Suprapubic skin (tissue), 4 donors: ENCODE measurements at regions not wholly inside any gene's neighbourhood (a gene's known extent, or its start where the extent isn't known, plus 50 kb on each side); places are given as distances from the start of the nearest gene placed in this dataset.

Source experiments
- DNase-seq, 2 donors: peaks; one replicate each; pipeline ENCODE4 v3.0.0-alpha.2; 2019; ENCODE audit warnings: low spot score in 2 of 2
- H3K27ac ChIP-seq: fragments of 200-600 bp; sonication (generic); one replicate; pipeline ENCODE4 v1.5.1; 2019
- H3K27me3 ChIP-seq: fragments of 200-600 bp; sonication (generic); one replicate; pipeline ENCODE4 v1.5.1; 2019
- H3K36me3 ChIP-seq: fragments of 200-600 bp; sonication (generic); one replicate; pipeline ENCODE4 v1.5.1; 2019
- H3K4me1 ChIP-seq: fragments of 200-600 bp; sonication (generic); one replicate; pipeline ENCODE4 v1.5.1; 2019
- H3K4me3 ChIP-seq: fragments of 200-600 bp; sonication (generic); one replicate; pipeline ENCODE4 v1.5.1; 2019; ENCODE audit warnings: mild to moderate bottlenecking
- H3K9me3 ChIP-seq: fragments of 200-600 bp; sonication (generic); one replicate; pipeline ENCODE4 v1.5.1; 2019
- CTCF ChIP-seq, 2 donors: fragments of 200-600 bp in 1 of 2; fragments of 450-650 bp in 1 of 2; sonication (generic) in 1 of 2; IDR thresholded peaks; one replicate each; pipeline ENCODE4 v1.5.1; 2016 to 2019; ENCODE audit warnings: antibody characterized with exemption in 2 of 2, mild to moderate bottlenecking in 1 of 2, moderate library complexity in 1 of 2
- EP300 ChIP-seq: sonication (generic); formaldehyde crosslinking; IDR thresholded peaks from one replicate; pipeline ENCODE4 v1.6.1; 2017; ENCODE audit warnings: antibody characterized with exemption
- POLR2A ChIP-seq, 2 donors: fragments of 450-650 bp; IDR thresholded peaks; one replicate each; pipeline ENCODE4 v1.6.1; 2017; ENCODE audit warnings: antibody characterized with exemption in 2 of 2, mild to moderate bottlenecking in 2 of 2, moderate library complexity in 2 of 2
- POLR2AphosphoS5 ChIP-seq, 3 donors: sonication (generic); formaldehyde crosslinking; IDR thresholded peaks; one replicate each; pipeline ENCODE4 v1.6.1; 2017; ENCODE audit warnings: antibody characterized with exemption in 3 of 3
- WGBS: methylation state at CpG from one replicate; pipeline ENCODE4 v1.1.5; 2018; 5-methylcytosine and 5-hydroxymethylcytosine counted together

GRCh38 chr6:71028877-71029252 lies 72.0 kb upstream of the B3GAT2 start:
- Histone ChIP-seq H3K27me3 (no peaks in the 10 kb centered on the region), H3K4me3 (no peak overlapping the region), H3K27ac (no peak overlapping the region), H3K4me1 (no peaks in the 10 kb centered on the region), H3K36me3 (no peaks in the 10 kb centered on the region), H3K9me3 (no peaks in the 10 kb centered on the region)
- DNase-seq, result no peak
- WGBS, result 77% methylated on average over 4 of the region's 4 CpGs
- TF ChIP-seq POLR2AphosphoS5 (IDR thresholded peaks at IDR 0.05) (no peak), EP300 (no peak), CTCF (IDR thresholded peaks at IDR 0.05) (no peak), POLR2A (IDR thresholded peaks at IDR 0.05) (no peak)

DNA sequence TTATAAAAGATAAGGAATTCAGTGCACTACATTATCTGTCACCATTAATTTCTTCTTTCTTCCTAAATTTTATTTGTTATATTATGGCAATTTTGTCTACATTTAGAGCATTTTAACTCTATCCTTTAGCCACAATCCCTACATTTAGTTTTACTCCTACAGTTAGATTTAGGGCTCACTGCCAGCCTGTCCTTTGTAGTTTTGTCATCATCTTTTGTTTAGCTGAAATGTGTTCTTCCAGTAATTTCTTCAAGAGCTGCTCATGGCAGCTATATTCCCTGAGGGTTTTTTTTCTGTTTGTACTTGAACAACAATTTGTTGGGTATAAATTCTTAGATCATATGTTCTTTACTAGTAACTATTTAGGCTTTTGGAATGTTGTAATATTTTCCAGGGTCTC lies 72.7 kb upstream of the B3GAT2 start:
- no peaks in the 10 kb centered on the region for H3K4me1 ChIP-seq
- H3K27me3 ChIP-seq, result no peaks in the 10 kb centered on the region
- no peaks in the 10 kb centered on the region for H3K9me3 ChIP-seq
- TF ChIP-seq CTCF (IDR thresholded peaks at IDR 0.05) (no peak), POLR2AphosphoS5 (IDR thresholded peaks at IDR 0.05) (no peak), POLR2A (IDR thresholded peaks at IDR 0.05) (no peak)
- DNase-seq, result no peak
- H3K36me3 ChIP-seq, result no peaks in the 10 kb centered on the region
- H3K4me3 ChIP-seq, result no peak overlapping the region
- H3K27ac ChIP-seq, result no peak overlapping the region

DNA sequence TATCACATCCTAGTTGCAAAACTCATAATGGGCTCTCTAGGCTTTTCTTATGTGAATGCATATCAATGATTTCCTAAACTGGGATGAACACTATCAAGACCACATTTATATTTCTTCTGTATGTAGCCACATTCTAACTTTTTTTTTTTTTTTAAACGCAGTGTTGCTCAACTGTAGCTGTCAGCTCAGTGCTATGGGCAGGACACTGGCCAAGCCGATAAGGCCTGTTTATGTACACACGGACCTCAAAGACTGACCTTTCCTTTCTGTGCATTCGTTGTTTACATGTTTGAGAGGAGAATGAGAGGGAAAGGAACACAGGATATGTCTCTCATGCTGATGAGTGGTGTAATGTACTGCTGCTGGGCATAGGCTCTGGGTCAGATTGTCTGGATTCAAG lies 75.1 kb upstream of the B3GAT2 start:
- no peak overlapping the region for H3K27ac ChIP-seq
- no peak for DNase-seq
- H3K27me3 ChIP-seq, result no peaks in the 10 kb centered on the region
- no peaks in the 10 kb centered on the region for H3K4me1 ChIP-seq
- TF ChIP-seq POLR2AphosphoS5 (IDR thresholded peaks at IDR 0.05) (no peak), POLR2A (IDR thresholded peaks at IDR 0.05) (no peak), EP300 (no peak), CTCF (IDR thresholded peaks at IDR 0.05) (no peak)
- H3K4me3 ChIP-seq, result no peak overlapping the region
- 61% methylated on average over 4 of the region's 4 CpGs for WGBS
- no peaks in the 10 kb centered on the region for H3K36me3 ChIP-seq
- no peaks in the 10 kb centered on the region for H3K9me3 ChIP-seq

GRCh38 chr6:71033171-71033570 lies 76.3 kb upstream of the B3GAT2 start:
- Histone ChIP-seq H3K4me1 (no peaks in the 10 kb centered on the region), H3K4me3 (no peak overlapping the region), H3K9me3 (no peaks in the 10 kb centered on the region), H3K27me3 (no peaks in the 10 kb centered on the region), H3K36me3 (no peaks in the 10 kb centered on the region), H3K27ac (no peak overlapping the region)
- TF ChIP-seq POLR2A (IDR thresholded peaks at IDR 0.05) (no peak), CTCF (IDR thresholded peaks at IDR 0.05) (no peak), POLR2AphosphoS5 (IDR thresholded peaks at IDR 0.05) (no peak), EP300 (no peak)
- no peak for DNase-seq
- WGBS, result 87% methylated on average over 1 of the region's 1 CpG

DNA sequence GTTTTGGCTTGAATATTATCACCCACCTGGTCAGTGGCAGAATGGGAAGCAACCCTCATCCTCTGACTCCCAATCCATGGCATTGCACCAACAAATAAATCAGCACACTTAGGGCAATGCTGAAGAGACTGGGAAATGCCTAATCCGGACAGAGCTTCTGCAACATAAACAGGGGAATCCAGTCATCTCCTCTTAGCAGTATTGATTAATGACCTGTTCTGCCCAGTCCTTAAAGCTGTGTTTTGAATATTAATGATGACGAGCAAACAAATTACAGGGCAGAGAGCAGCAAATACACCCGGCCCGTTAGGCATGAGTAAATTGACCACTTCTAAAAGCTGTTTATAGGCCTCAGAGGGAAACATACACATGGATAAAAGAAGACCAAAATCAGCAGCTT lies 77.0 kb upstream of the B3GAT2 start:
- no peaks in the 10 kb centered on the region for H3K36me3 ChIP-seq
- no peak for DNase-seq
- no peak overlapping the region for H3K27ac ChIP-seq
- TF ChIP-seq EP300, result no peak
- TF ChIP-seq CTCF (IDR thresholded peaks at IDR 0.05), result no peak
- no peak for TF ChIP-seq POLR2A (IDR thresholded peaks at IDR 0.05)
- TF ChIP-seq POLR2AphosphoS5 (IDR thresholded peaks at IDR 0.05), result no peak
- H3K4me3 ChIP-seq, result no peak overlapping the region
- 57% methylated on average over 4 of the region's 4 CpGs for WGBS
- no peaks in the 10 kb centered on the region for H3K27me3 ChIP-seq
- H3K9me3 ChIP-seq, result no peaks in the 10 kb centered on the region
- peaks cover 4% of the 10 kb centered on the region for H3K4me1 ChIP-seq
